GM13977 (cell line): ENCODE measurements at regions not wholly inside any gene's neighbourhood (a gene's known extent, or its start where the extent isn't known, plus 50 kb on each side); places are given as distances from the start of the nearest gene placed in this dataset.

ENCODE experiments used
- DNase-seq: peaks from one replicate; pipeline ENCODE4 v3.0.0; 2012; ENCODE audit warnings: low spot score
- CTCF ChIP-seq: IDR thresholded peaks from 2 replicates; pipeline ENCODE4 v1.5.1; 2012; ENCODE audit warnings: mild to moderate bottlenecking, control low read depth; ENCODE audit not compliant: insufficient read depth; ENCODE audit errors: extremely low read depth, missing control alignments
- in situ Hi-C: fragments of 300-500 bp; cut with MboI; formaldehyde crosslinking; loops from one replicate; pipeline ENCODE4 v1.12.0; 2022; ENCODE audit warnings: low sequenced_read_pairs, low pct_unique_long_range_greater_than_20kb, mixed read lengths, inconsistent platforms; ENCODE audit not compliant: unreplicated experiment

GRCh38 chr10:62650411-62650810, 154.1 kb upstream of the ADO start:
- no peak for TF ChIP-seq CTCF
- DNase-seq: no peak
- in situ Hi-C loops: no loop called here

- no peak for DNase-seq
These were observed 153.2 kb upstream of the ADO start for GRCh38 chr10:62651341-62651740.

GRCh38 chr10:62652114-62652513, 152.4 kb upstream of the ADO start:
- no peak for DNase-seq
- no peak for TF ChIP-seq CTCF
- in situ Hi-C loops: no loop called here

More at GRCh38 chr10:62651341-62651740, 153.2 kb upstream of the ADO start:
- in situ Hi-C loops: no loop called here
- TF ChIP-seq CTCF: no peak

- no peak for TF ChIP-seq CTCF
- no peak for DNase-seq
- in situ Hi-C loops: no loop called here
These were observed 152.0 kb upstream of the ADO start for GRCh38 chr10:62652564-62652963.

GRCh38 chr10:62653254-62653653, 151.3 kb upstream of the ADO start:
- in situ Hi-C loops: no loop called here
- DNase-seq: peak; percentile 76
- TF ChIP-seq CTCF: no peak

- in situ Hi-C loops: no loop called here
- DNase-seq: no peak
- TF ChIP-seq CTCF: no peak
These were observed 149.6 kb upstream of the ADO start for GRCh38 chr10:62654966-62655336.
